GM21576 (cell line): ENCODE measurements at regions not wholly inside any gene's neighbourhood (a gene's known extent, or its start where the extent isn't known, plus 50 kb on each side); places are given as distances from the start of the nearest gene placed in this dataset.

Experiments
- ATAC-seq: cut with Tn5 transposase; IDR thresholded peaks from one replicate; pipeline ENCODE4 v1.9.1; 2021; ENCODE audit warnings: mild to moderate bottlenecking, moderate library complexity; ENCODE audit not compliant: unreplicated experiment

DNA sequence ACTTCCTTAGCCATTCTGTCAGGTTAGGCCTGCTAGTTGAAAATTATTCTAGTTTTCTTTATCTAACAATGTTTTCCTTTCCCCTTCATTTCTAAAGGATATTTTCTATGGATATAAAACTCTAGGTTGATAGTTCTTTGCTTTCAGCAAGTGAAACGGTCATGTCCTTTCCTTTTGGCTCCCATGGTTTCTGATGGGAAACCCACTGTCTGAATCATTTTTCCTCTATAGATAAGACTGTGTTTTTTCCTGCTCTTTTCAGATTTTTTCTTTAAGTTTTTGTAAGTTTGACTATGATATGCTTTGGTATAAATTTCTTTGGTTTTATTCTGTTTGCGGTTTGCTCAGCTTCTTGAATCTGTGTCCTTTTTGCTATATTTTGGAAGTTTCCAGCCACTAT is 800.9 kb downstream of the USP25 start:
- no peak for ATAC-seq

DNA sequence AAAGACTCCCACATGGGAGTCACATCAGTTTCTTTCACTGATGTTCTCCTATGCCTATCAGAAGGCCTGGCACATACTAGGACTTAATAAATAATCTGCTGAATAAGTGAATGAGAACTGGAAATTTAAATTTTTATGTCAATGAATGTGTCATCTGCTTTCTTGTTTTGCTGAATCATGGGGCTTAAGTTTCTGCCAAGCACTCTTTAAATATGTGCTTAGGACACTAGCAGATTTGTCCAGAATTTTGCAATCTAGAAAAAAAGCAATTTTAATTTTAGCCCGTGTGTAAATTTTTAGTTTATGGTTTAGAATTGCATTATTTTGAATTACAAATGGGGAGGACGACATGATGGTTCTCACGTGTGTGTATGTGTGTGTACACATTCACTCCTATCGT is 803.1 kb downstream of the USP25 start:
- no peak for ATAC-seq

DNA sequence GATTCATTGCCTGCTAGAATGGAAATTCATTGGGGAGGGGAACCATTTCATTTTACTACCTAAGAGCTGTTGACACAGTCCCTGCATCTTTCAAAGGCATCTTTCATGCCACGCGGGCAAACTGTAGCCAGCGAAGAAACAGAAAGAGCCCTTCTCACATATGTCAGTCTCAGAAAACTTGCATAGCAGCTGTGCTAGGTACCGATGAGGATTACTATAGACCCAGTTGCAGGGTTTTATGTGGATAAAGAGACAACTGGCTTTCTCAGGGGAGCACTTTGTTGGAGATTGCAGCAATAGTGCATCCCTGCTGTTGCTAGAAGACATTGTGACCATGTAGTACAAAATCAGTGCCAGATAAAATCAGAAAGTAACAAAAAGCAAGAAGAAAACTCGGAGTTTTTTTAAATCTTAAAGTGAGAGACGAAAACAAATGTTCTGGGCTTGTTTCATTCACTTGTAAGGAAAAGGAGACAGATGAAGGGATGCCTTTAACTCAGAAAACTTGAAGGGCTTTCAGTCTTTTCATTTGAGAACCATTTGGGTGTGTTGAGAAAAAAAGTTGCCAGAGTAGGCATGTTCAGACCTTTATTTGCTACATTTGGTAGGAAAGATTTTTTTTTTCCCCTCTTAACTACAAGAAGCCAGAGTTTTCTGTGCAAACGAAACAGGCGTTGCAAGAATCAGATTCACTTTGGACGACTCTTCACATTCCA is 804.1 kb downstream of the USP25 start:
- no peak for ATAC-seq

DNA sequence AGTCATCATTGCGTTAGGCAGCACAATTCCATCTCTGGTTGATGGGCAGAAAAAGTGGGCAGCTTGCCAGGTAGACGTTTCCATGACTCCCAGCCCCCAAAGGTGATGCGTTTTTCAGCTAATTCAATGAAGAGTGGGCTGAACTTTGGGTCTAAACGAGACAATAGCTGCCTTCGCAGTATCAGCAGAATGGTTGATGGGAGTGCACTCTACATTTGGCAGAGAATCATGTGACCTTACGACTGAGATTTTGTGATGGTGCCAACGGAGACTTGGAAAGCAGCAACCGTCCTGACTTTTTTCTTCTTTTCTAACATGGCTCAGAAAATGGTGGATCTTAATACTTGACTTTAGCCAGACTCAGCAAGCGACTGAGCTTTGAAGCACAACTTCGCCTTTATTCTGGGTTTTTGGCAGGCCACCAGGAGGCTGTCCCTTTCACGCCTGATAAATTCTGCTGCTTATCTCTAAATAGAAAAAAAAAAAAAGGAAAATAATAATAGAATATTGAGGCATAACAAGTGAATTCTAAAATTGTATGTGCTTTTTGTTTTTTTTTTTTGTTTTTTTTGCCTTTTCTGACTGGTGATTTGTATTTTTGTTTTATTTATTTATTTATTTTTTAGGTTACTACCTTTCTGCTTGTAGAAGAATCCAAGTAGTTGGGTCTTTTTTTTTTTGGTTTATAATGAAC is 804.8 kb downstream of the USP25 start:
- no peak for ATAC-seq

DNA sequence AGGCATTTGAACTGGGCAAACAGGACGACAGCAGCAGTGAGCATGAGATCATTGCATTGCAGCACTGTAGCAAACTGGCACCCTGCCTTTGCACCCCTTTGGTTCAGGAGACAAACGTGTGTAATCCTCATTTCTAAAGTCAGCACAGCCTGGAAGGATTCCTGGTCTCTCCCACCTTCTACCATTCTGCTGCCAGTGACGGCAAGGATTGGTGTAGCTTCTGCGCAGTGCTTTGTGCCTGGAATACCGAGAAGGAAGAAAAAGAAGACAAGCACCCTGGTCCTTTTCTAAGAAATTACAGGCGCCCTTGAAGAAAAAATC is 805.3 kb downstream of the USP25 start:
- no peak for ATAC-seq

DNA sequence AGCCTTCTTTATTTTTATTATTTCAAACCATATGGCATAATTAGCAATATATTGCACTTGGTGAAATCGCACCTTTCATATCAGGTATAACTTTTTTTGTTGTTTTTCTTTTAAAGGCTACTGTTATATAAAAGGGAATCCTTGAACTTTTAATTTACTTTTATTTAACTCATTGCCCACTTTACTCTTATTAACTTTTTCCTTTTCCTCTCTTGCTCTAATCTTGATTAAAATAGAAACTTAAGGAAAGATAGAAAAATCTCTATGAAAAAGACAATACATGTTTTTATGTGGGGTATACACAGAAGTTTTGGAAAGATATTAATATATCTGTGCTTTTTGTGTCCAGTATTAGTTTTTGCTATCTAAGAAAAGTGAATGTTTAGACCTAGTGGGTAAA is 805.8 kb downstream of the USP25 start:
- ATAC-seq = no peak

DNA sequence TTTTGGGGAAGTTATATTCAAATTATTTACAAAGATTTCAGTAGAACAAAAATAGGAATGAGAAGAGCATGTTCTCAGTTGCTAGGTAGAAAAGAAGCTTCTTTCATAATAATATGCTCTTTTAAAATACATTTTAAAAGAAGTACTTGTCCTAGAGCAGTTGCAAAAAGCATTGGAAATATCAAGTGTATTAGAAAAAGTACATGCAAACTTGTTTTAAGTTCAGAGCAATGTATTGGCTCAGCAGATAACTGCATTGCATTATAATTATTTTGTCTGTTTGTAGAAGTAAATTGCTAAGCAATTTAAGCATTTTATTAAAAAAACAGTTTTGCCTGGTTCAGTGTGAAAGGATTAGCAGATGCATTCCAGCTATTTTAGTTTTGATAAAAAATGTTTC is 806.4 kb downstream of the USP25 start:
- no peak for ATAC-seq

DNA sequence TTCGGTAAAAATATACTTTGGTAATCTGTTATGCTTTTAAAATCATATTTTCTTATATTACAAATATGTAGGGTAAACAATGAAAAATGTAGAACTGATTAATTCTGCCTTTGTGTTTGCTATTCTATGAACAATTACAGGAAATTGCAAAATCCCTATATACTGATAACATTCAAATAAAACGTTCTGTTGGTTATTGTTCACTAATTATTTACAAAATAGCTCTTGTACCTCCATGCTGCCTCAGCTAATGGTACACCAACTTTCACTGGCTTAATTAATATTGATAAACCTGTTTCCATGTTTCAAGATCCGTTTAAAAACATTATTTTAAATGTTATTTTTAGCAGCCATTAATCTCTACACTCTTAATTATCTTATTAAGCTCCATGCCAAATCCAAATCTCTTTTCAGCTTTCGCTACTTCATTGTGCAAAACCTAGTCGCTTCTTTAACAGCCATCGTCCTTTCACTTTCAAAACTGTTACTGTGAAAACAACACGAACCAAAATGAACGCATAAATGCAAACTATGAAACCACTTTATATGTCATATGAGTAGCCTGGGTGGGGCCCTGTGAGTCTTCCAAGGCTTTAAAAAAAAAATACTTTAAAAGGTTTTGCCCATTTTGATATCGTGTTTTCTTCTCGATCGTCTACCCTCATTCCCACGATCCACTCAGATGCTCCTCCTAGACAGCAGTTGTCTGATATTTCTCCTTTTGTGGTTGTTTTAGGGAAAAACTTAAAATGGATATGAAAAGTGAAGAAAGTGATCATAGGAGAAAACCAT is 807.1 kb downstream of the USP25 start:
- no peak for ATAC-seq

DNA sequence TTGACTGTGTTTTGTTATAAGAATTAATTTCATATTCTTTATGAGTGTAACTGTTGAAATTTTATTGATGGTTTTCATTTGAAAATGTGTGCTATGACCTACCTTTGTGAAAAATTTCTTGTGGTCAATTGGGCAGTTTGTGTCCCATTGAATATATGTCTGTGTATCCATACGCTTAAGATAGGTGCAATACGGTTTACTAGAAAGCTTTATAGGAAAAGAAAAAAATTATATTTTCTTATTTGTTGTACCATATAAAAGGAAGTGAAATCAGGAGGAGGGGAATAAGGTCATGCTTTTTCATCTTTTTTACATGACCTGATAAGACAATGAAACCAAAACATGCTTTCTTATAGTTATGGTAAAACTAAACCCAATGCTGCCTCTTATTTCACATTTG is 807.7 kb downstream of the USP25 start:
- no peak for ATAC-seq

DNA sequence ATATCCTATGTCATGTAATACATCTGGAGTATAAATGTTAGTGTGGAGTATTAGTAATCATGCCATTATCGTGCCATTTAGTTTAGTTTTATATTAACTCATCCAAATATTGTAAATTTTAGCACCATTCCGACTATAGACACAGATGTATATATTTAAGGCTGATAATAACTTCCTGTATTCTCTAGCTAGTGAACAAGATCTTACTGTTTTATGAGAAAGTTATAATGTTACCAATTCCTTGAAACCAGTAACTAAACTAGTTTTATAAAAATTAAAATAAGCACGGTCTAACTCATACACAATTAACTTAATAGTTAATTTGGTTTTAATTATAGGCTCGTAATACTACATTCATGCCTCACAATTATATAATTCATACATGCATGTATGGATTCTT is 808.6 kb downstream of the USP25 start:
- no peak for ATAC-seq

DNA sequence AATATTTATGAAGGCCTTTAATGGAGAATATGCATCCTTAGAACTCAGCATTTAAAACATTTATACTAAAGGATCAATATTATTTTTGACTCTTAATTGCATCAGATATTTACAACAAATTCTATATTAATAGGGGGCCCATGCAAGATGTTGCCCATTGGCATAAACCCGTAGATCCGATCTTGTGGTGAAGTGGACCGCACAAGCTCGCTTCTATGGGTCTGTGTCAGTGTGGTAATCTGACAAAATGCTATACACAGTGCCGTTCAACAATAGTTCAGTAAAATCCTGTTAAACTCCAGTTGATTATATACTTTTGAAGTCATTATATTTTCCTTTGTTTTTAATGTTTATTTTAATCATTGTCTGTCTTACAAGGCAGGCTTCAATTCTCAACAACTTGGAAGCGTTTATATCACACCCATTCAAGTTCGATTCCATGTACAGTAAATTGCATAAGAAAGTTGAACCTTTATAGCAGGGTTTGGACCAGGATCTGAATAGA is 809.2 kb downstream of the USP25 start:
- ATAC-seq = no peak

DNA sequence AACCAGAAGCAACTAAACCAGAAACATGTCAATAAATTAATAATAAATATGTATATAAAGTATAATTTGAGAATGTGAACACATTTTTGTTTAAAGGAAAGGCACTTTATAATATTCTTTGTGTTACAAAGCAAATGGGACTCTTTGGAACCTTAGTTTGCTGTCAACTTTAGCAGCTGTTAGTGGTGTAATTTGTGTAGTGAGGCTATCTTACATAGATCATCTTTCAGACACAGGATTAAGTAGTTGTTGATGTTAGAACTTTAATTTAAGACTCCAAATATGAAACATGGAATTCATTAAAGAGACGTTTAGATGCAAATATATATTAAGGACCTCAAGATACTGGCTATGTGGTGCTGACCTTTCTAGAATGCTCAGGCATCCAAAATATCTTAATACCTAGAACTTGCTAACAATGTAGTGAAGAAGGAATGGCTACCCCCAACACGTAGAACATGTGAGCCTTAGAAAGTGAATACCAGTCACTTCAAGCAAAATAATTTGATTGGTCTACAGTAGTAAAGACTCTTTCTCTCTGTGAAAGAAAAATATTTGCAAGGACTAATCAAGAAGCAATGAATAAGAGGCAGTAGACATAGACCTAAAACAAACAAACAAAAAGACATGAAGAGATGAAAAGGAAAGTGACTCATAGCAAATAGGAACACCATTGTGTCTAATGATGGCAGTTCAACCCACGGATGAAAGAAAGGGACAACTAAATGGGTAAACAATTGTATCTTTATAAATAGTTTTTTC is 811.4 kb downstream of the USP25 start:
- no peak for ATAC-seq

DNA sequence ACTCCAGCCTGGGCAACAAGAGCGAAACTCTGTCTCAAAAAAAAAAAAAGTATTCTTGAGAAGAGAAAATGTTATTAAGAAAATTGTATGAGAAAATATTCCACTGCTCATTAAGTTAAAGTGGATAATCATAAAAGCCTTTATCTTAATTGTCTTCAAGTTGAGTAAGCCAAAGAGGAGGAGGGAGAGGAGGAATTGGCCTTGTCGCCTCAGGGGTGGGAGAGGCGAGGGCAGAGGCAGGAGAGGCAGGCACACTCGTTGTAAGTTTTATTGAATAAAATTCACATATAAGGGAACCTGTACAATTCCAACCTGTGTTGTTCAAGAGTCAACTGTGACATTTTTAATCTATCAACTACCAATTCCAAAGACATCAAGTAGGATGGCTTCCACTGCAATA is 820.3 kb downstream of the USP25 start:
- ATAC-seq = no peak

DNA sequence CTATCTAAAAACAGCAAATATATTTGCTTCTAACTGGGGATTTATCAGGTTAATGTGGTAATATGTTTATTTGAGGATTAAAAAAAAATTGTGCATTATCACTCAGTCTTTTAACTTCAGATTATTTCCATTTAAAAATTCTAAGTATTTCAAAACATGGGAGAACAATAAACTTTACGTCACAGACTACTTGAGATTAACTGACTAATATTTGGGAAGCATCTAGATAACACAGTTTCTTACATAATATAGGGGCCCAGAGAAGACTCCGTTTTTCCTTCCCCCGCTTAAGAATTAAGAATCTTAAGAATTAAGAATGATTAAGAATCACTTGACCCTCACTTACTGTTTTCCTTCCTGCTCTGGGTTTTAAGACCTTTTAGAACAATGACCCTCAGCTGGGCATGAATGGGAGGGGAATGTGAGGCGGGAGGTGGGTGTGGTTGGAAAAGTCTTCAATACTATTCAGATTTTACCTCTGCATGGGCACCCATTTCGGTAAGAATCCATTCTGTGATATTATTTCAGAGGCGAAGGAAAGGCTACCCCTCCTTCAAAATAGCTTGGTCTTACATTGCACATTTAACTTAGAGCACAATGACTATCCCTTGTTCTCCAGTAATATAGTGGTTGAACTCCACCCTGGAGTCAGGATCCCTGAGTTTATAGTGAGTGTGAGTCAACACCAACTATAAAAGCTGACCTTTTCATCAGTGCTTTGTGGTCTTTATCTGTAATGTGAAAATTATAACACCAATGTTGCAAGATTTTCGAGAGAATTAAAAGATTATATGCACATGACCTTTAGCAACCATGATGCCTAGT is 821.3 kb downstream of the USP25 start:
- ATAC-seq = no peak

DNA sequence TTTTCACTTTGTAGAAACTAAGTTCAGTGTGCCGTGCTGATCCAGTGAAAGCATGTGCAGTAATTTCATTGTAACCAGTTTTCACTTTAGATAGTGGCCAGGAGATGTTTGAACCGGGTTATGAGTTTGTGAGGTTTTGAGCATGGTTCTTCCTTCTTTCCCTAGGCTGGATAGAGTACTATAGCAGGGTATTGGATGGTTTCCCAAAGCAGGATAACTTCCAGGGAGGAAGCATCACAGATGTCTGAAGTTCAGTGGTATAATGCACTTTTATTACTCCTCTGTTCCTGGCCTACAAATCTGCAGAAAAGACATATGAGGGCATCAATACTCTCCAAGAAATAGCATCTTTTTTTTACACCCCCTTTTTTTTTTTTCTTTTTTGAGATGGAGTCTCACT is 823.1 kb downstream of the USP25 start:
- ATAC-seq = no peak

DNA sequence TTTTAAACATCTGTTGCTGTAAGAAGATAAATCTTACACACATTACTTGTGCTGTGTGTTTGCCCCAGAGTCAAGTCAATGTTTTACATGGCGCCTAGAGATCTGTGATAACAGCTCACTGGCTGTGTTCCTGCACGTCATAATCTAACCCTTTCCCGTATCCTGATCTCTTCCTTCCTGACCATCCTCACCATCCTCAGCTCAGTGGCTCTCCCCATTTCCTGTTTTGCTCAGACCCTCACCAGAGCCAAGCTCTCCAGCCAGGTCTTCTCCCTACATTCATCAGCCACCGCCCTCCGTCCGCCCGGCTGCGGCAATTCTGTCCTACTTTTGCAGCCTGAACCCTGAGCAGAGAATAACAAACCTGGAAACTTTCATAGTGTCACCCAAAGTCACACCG is 824.7 kb downstream of the USP25 start:
- no peak for ATAC-seq

DNA sequence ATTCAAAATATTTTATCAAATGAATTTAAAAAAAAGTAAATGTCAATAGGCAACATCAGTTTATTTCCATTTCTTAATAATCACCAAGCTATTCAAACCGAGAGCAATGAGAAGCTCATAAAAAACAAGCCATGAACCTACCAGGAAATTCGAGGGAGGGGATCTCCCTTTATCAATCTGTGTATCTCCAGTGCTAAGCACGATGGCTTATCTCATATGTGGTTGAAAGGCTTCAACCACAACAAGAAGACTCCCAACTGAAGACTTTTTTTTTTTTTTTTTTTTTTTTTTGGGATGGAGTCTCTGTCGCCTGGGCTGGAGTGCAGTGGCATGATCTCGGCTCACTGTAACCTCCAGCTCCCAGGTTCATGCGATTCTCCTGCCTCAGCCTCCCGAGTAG is 833.3 kb downstream of the USP25 start:
- no peak for ATAC-seq

DNA sequence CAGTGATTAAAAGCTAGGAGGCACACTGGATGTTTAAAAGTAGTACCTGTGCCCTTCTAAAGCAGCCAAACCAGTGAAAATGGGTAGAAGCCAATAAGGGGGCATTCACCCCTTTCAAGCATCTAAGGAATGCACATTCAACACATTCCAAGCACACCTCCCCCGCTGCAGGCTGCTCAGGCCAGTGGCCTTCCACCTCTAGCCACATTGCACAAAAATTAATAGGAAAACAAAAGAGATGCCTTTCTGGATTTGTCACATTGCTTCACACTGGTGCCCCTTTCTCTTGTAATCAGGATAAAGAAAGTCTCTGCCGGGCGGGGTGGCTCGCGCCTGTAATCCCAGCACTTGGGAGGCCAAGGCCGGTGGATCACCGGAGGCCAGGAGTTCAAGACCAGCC is 834.0 kb downstream of the USP25 start:
- ATAC-seq = no peak

DNA sequence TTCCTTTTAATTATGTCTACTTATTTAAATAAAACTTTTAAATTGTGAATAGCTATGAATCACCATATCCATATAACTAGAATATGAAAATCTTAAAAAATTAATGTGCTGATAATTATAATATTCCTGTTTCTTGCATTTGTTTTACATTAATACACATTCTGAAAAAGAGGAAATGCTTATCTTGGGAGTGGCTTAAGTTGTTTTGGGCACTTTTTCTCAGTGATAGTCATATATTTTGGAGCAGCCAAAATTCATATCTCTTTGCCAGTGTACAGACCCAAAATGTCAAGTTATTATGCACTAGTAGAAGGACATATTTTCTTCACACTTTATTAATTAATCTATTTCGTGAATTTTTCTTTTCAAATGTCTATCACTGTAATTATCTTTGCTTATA is 838.5 kb downstream of the USP25 start:
- ATAC-seq = no peak

DNA sequence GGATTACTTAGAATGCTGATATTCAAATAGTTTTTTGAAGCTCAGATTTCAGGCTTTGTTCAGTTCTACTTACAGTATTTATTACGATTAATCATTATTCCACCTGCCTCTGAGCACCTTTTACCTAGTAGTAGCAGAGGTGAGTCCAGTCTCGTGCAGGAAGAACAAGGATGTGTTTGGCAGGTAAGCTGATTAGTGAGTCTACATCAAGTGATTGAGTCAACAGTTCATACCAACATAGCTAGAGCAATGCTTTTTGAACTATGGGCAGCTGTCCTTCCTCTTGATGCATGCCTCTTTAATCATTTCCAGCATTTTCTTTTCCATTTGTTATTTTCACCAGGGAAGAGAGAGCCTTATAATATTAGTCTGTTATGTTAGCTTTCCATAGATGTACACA is 838.9 kb downstream of the USP25 start:
- ATAC-seq = no peak
